Astrocyte of the hippocampus (primary cell): ENCODE measurements at regions not wholly inside any gene's neighbourhood (a gene's known extent, or its start where the extent isn't known, plus 50 kb on each side); places are given as distances from the start of the nearest gene placed in this dataset.

Experiments
- DNase-seq: peaks from one replicate; pipeline ENCODE4 v3.0.0; 2011; ENCODE audit warnings: low read depth, low spot score

GRCh38 chr4:24637173-24637572 is 52.8 kb upstream of the DHX15 start:
- DNase-seq = no peak

- DNase-seq = no peak
Measured at GRCh38 chr4:24638396-24638875, 54.1 kb upstream of the DHX15 start.

GRCh38 chr4:24639714-24640113 is 55.4 kb upstream of the DHX15 start:
- DNase-seq = no peak

- no peak for DNase-seq
Measured at GRCh38 chr4:24640366-24640765, 56.0 kb upstream of the DHX15 start.

- peak; percentile 75 for DNase-seq
Measured at GRCh38 chr4:24642981-24643547, 58.7 kb upstream of the DHX15 start.

- no peak for DNase-seq
Measured at GRCh38 chr4:24643774-24644520, 59.6 kb upstream of the DHX15 start.

GRCh38 chr4:24644983-24645764 is 60.8 kb upstream of the DHX15 start:
- DNase-seq = peak; percentile 38

- no peak for DNase-seq
Measured at GRCh38 chr4:24645765-24646550, 61.6 kb upstream of the DHX15 start.

- no peak for DNase-seq
Measured at GRCh38 chr4:24646798-24647460, 62.6 kb upstream of the DHX15 start.

- DNase-seq = peak; percentile 27
Measured at GRCh38 chr4:24650849-24651640, 66.7 kb upstream of the DHX15 start.

- no peak for DNase-seq
Measured at GRCh38 chr4:24655326-24655725, 71.0 kb upstream of the DHX15 start.

GRCh38 chr4:24655971-24656370 is 71.6 kb upstream of the DHX15 start:
- DNase-seq = no peak

GRCh38 chr4:24656906-24657305 is 72.6 kb upstream of the DHX15 start:
- DNase-seq = no peak

GRCh38 chr4:24657768-24658617 is 73.6 kb upstream of the DHX15 start:
- peak; percentile 95 for DNase-seq

GRCh38 chr4:24659241-24659961 is 75.0 kb upstream of the DHX15 start:
- DNase-seq = peak; percentile 21

GRCh38 chr4:24662056-24662455 is 77.7 kb upstream of the DHX15 start:
- DNase-seq = no peak

- no peak for DNase-seq
Measured at GRCh38 chr4:24662542-24662941, 78.2 kb upstream of the DHX15 start.

GRCh38 chr4:24664956-24665355 is 80.6 kb upstream of the DHX15 start:
- no peak for DNase-seq

- no peak for DNase-seq
Measured at GRCh38 chr4:24666316-24666715, 82.0 kb upstream of the DHX15 start.
